Islet of Langerhans (tissue), 1 donor: ENCODE measurements at regions not wholly inside any gene's neighbourhood (a gene's known extent, or its start where the extent isn't known, plus 50 kb on each side); places are given as distances from the start of the nearest gene placed in this dataset.

ENCODE experiments used
- FAIRE-seq: peaks from one replicate; lab custom pipeline; 2011; peaks lifted over from hg19 to GRCh38; lab: Jason Lieb, UNC

DNA sequence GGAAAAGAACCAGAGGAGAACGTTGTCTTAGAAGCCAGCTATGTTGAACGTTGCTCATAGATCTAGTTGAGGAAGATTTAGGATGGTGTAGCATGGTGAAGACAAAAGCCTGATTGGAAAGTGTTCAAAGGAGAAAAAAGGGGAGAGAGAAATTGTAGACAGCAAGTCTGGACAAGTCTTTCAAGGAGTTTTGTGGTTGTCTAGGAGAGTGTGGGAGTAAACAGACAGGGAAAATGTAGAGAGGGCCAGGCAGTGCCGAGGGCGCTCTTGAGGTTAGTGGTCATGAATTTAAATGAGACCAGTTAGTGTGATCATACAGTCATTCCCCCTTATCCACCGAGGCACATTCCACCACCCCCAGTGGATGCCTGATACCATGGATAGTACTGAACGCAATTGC, 167.5 kb upstream of the IL12A start:
- no peak for FAIRE-seq

DNA sequence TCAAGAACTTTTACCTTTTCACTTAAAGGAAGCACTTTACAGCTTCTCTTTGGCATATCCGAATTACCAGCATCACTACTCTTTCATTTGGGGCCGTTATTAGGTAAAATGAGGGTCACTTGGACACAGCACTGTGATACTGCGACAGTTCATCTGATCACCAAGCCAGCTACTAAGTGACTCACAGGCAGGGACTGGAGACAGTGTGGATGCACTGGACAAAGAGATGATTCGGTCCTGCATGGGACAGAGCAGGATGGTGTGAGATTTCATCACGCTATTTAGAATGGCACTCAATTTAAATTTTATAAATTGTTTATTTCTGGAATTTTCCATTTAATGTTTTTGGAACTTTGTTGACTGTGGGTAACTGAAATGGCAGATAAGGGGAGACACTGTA, 166.9 kb upstream of the IL12A start:
- no peak for FAIRE-seq

DNA sequence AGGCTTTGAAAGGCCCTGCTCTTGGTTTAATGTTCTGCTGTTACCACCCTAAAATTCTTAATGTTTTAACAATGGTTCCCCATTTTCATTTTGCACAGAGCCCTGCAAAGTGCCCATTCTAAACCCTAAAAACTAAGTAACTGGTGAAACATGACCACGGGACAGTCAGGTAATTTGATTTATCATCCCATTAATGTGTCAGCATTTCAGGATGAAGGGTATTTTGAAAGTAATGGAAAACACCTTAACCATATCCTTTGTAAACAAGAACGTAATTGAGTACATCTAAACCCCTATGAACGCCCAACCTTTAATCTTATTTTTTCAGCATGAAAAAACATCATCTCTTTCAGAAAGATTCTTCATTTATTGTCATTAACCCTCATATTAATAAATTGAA, 164.9 kb upstream of the IL12A start:
- FAIRE-seq = peak; percentile 13

DNA sequence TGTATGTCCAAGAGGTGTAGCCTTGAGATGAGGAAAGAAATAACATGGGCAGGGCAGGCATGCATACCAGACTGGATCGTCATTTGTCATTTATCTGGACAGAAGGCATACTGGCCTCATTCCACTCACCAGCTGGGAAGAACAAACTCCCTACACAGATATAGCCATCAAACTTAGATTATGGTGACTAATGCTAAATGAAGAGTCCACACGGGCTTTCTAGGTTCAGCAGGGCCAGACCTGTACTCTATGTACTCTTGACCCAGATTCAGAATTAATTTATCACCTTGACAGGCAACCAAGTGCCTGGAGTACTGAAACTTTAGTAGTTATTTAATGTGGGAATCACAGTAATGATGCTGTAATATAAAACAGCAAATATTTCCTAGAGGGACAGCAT, 164.3 kb upstream of the IL12A start:
- FAIRE-seq = no peak

DNA sequence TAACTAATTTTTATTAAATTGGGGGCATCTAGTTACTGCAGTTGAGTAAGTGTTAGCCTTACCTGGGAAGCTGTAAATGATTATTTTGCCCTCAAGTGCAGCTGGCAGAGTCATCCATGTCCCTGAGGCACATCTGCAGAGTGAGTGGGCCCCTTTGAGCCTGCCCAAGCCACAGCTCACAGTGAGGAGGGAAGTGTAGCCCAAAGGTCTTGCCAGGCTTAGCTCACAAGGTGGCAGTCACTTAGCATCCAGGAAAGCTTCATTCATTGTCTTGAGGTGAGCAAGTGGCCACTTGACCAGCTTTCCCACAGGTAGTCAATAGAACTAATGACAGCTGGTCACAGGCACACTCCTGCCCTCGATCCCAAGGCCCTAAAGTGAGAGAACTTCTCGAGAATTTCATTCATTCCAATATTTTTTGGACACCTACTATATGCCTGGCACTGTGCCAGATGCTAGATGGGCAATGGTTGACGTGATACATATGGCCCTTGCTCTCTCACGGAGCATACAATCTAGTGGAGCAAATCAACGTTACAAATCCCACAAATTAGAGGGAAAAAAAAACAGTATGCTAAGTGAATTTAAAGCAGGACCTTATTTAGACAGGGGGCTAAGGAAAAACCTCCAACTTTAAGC, 163.3 kb upstream of the IL12A start:
- no peak for FAIRE-seq

DNA sequence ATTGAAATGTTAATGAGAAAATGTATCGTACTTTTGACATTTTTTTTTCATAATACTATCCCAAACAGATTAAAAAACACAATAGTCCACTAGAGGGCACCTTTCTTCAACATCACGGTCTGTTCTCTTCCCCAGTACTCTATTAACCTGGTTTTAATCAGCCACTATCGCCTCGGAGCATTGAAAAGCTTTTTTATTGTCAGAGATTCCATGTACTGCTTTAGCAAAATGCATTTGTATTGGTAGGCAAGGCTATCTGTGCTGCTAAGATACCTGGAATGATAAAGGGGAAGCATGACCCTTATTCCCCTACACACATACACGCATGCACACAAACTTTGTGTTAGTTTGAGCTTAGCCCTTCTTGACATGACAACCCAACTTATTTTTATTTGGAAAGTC, 160.1 kb upstream of the IL12A start:
- FAIRE-seq = peak; percentile 97

DNA sequence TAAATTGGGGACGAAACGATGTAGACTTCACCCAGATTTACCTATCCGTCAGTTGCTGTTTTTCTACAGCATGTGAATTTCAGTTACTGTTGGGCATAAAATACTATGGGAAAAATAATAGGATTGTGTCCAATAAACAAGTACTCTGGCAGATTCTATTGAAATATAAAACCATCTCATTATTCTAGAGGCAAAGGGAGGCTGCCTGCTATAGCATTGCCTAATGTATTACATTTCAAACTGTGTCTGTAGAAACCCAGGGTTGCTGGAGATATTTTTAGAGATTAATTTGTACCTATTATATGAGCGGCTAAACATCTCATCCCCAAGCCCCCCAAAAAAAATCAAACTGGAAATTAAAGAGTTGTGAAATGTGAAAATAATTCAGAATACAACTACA, 159.6 kb upstream of the IL12A start:
- FAIRE-seq = no peak

DNA sequence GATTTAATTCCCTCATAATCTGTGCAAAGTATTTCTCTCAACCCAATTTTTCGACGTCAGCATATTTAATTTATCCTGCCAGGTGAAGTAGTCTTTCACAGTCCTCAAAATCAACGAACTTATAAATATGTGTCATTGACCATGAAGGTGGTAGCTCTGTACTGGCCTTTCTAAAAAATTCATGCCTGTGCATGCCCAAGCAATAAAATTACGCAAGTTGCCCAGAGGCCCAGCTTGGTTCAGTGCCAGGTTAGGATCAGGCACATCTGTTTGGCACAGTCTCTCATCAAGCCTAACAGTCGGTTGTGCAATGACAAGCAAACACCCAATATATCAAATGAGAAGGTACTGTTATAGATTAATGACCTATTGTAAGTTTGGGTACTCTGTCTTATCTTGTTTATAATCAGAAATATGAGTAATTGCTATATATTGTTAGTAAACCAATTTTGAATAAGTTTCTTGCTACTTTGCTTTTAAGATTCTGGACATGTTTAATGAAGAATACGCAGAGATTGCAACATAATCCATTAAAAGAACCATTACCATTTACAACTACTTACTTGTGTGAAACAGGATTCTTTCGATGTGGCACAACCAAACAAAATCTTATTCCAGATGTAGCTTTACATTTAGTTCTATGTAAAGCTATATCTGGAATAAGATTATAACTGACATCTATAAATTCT, 159.0 kb upstream of the IL12A start:
- FAIRE-seq = peak; percentile 60

DNA sequence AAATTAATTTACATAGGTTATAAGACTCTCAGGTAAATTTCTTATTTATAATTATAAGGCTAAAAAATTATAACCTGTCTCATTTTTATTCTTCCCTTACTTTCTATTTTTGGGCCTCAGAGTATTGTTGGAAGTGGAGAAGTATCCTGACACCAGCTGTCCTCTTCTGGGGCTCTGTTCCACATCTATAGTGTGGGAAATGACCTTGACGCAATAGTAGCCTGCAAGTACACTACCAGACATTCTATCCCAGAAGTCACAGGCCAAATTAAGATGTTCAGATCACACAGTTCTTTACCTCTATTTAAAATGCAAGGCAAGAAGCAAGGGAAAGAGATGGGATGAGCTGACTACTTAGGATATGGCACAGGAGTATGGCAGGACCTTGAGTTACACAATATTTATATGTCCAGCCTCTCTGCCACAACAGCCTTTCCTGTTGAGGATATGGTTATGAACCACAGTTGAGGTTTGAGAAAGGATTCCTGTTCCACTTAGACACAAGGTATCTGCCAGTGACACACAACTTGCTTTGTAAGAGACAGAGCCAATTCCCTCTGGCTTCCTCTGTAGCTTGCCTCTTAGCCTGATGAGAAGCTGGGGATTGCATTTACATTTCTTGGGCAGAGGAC, 158.0 kb upstream of the IL12A start:
- no peak for FAIRE-seq

DNA sequence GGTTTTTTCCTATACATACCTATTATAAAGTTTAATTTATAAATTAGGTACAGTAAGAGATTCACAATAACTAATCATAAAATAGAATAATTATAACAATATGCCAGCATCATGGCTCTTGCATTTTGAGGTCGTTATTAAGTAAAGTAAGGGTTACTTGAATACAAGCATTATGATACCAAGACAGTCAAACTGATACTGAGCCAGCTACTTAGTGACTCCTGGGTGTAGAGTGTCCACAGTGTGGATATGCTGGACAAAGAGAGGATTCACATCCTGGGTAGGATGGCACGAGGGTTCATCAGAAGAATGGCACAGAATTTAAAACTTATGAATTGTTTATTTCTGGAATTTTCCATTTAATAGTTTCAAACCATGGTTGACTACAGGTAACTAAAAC, 157.2 kb upstream of the IL12A start:
- FAIRE-seq = no peak

DNA sequence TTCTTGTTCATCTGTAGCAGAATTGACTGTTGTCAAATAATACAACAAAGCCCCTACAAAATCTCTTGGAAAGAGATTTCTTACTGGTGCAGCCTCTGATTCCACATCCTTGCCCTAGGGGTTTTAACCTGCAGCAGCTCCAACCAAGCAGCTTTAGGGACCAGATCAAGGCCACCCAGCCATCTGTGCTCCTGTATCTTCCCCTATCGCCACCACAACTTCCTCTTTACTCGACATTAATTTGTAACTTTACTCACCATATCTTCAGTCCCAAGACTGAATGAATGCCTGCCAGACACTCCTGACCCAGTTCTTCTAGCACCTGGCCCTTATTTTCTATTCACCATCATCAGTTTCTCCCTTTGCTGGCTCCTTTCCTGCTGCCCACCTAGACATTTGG, 156.6 kb upstream of the IL12A start:
- FAIRE-seq = no peak

DNA sequence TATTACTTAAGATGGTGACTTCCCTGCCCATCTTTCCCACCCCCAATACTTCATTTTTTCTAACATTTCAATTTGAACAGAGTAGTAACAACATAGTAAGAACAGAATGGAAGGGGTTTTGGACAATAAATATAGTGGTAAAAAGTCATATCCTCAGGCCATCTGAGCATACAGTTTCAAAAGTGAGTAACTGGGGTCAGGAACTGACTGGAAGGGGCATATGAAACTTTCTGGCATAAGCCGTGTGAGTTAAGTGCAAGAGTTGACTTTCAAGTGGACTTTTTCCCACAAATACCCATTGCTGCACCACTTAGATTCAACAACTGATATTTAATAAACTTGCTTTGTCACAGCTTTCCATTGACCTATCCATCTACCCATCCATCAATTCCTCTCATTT, 153.5 kb upstream of the IL12A start:
- no peak for FAIRE-seq

DNA sequence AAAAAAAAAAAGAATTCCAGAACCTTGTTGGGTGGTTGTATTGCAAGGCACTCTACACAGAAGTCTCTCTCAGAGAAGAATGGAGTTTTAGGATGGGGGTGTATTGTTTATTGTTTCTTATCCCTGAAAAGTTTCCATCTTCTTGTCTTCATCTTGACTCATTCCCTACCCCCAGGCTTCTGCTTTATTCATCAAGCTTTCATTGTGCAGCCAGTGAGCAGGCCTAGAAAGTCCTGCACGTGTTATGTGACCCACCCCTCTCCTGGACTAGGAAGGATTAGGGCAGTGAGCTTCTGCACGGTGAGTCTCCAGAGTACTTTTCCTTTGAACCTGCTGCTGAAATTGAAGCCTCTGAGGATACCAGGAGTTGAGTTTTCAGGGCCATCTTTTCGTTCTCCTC, 150.9 kb upstream of the IL12A start:
- no peak for FAIRE-seq

DNA sequence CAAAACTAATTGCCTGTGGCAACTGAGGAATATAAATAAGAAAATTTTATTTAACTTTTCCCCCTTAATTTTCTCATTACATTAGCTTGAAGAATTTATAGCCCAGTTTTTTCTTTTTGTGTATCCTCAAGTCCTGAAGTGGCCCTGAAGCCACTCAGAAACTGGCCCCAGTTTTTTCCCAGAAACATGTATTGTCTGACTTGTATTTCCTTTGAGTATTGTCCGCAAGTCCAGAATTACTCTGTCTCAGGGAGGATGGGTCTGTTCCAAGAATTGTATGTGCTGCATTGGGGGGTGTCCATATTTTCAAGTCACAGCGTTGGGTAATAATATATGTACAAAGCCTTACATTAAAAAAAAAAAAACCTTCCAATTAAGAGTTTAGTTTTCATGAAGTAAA, 149.7 kb upstream of the IL12A start:
- FAIRE-seq = no peak

DNA sequence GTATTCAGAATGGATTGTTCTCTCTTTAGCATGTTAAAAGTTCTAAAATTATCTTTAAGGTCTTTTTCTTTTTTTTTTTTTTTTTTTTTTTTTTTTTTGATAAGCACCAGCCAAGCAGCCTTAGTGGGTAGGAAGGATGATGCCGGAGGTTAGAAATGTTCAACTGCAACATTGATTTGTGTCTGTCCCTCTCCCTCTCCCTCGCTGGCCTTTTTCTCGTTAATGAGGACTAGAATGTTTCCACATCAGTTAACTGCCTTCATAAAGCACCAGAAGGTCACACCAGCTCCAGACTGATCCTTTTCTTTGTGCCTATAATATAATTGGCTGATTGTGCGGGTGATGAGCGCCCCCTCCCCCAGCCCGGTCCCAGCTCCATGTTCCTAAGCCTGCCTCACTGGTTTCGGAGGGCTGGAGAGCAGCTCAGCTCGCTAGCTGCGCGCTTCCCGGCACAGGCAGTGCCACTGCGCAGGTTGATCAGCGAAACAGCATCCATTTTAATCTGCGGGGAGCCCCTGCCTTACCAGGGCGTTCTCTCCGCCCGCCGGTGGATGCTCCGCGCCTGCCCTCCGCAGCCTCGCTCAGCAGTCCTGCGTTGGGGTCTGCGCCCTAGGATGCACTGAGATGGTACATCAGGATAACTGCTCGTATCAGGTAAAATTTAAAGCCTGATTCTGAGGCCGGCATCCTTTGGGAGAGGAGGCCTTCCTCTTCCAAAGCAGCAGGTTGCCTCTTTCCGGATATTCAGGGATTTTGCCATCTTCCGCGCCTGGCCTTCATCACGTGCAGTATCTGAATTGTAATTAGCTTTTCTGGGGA, 148.9 kb upstream of the IL12A start, which contains the start of gene SCHIP1:
Gene SCHIP1, plus strand, starts transcription at position 301 of the 819 bp plus-strand sequence.
- FAIRE-seq = no peak

DNA sequence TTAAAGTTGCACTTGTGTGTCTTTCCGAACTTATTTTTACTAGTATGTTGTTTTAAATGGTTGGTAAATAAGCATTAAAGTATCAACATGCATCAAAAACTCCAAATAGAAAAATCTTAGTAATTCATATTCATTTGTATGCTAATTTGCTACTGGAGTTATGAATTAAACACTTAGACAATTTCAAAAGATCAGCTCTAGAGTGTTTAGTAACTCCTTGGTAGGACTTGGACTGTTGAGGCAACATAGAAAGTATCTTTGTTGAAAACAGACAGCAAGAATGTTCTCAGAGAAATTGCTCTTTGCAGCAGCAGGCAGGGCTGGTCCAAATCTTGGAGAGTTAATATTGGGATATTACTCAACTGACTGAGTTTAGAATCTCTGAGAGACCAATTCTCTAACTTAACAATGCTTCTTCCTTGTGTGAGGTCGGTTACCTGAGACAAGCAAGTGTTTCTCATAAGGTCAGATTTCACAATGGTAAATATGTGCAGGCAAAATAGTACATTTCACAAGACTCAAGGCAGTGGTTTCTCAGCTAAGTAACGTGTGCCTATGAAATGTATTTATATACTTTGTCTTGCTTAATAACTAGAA, 147.8 kb upstream of the IL12A start:
- peak; percentile 9 for FAIRE-seq

DNA sequence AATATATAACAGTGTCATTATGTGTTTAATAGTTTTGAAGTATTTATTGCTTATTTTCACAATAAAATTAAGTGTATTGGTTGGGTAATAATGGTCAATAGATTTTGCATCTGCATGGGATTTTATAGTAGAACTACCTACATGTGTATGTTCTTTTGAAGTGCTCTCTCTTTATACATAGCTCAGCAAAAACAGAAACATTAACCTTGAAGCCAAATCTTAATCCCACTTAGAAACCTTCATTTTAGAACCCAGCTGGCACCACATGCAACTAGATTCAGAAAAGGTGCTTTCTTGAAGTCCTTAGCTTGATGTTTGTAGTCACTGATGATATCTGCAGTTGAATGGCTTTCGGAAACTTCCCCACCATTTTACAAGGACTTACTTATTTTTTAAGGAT, 146.9 kb upstream of the IL12A start:
- FAIRE-seq = no peak

DNA sequence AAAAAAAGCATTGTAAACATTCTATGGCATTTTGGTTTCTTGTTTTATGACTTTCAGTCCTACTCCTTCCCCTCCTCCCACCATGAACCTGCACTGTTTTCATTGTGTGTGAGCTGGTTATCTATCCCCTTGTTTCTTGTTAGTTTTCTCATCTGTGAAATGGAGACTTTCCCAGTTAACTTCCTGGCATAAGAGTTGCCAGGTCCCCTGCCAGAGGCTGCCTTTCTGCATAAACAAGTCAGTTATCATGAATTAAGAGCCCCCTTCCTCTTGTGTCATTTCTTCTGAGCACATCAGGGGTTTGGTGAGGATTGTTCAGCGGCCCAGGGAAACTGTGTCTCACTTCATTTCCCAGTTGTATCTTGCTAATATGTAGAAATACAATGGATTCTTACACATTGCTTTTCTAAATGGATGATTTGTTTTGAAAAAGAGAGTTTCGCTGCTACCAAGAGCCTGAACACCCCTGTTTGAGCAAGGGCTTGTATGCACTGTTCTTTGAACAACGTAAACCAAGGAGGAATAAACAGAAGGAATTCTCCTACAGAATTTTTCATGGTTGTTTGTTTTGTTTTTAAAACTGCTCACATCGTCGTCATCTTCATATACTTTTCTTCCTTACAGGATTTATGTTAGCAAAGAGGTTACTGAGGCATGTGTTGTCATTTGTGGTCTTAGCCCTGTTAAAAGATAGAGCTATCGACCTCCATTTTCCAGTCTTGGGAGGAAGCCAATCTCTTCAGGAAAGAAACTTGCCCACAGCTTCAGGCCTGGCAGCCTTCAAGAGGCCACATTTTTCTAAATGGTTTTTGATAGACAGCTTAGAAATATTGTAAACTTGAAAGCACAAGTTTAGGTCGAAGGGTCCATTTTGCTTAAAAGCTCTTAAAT, 144.6 kb upstream of the IL12A start:
- FAIRE-seq = no peak

DNA sequence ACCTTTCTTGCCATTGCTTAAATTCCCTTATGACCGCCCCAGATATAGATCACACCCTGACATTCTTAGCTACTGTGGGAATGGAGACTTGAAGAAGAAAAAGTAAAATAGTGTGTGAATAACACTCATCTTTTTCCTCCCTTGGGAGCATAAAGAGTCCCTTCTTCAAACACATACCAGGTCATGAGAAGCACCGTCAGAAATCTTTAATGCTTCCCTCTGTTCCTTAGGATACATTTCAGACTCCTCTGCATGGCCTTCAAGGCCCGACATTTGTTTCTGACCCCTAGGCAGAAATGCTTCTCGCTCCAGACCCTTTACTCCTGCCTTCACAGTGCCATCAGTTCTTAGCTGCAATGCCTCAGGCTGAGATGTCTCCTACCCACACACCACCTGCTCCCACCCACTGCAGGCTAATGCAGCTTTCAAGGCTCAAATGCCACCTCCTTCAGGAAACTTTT, 143.8 kb upstream of the IL12A start:
- no peak for FAIRE-seq

DNA sequence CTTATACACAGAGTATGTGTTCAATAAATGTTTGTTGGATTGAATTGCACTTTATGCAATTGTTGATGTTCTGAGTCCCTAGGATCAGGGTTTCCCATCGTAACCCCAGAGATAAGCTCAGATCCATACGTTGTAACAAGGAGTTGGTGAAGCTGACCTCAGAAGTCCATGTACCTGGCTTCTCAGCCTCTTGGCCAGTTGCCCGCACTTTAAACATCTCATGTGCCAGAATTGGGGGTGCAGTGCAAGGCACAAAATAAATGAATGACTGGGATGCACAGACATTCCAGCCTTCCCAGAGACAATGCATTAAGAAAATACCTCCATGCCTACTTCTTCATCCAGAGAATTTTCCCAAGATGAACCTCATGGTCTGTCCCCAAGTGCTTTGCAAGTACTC, 142.9 kb upstream of the IL12A start:
- FAIRE-seq = no peak

DNA sequence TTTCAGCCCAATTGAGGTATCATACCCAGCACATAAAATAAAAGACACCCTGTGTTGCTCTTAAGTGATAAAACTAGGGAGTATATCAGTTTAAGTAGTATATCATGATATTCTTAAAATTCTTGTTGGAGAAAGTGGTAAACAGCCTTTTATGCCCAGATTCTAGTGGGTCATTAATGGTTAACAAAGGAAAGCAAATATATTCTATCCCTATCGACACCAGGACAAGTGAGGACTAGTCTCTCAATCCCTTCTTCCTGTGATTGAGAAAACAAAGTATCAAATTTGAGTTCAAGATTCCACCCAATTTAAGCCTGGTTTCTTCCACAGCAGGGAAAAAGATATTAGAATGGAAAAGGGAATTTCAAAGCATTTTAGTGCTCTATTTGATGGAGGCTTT, 142.4 kb upstream of the IL12A start:
- no peak for FAIRE-seq
